Spinal cord (tissue), 9 donors: ENCODE measurements at regions not wholly inside any gene's neighbourhood (a gene's known extent, or its start where the extent isn't known, plus 50 kb on each side); places are given as distances from the start of the nearest gene placed in this dataset.

Source experiments
- DNase-seq, 6 donors: peaks; one replicate each; pipeline versions ENCODE4 v3.0.0 to v3.0.0-alpha.2; 2013 to 2015; ENCODE audit warnings: low spot score in 6 of 6, low read depth in 4 of 6
- H3K27ac ChIP-seq: one replicate; pipeline ENCODE4 v1.5.1; 2013; ENCODE audit warnings: low read depth, low read length, control low read depth
- H3K27me3 ChIP-seq: one replicate; pipeline ENCODE4 v1.6.1; 2013; ENCODE audit warnings: low read length; ENCODE audit not compliant: control insufficient read depth, insufficient read depth
- H3K36me3 ChIP-seq: one replicate; pipeline ENCODE4 v1.6.1; 2013; ENCODE audit warnings: low read length; ENCODE audit not compliant: control insufficient read depth, insufficient read depth
- H3K4me1 ChIP-seq: one replicate; pipeline ENCODE4 v1.6.1; 2013; ENCODE audit warnings: low read length; ENCODE audit not compliant: control insufficient read depth, insufficient read depth
- H3K4me3 ChIP-seq: one replicate; pipeline ENCODE4 v1.5.1; 2013; ENCODE audit warnings: low read depth, low read length, control low read depth
- H3K9me3 ChIP-seq: one replicate; pipeline ENCODE4 v1.6.1; 2013; ENCODE audit warnings: low read length; ENCODE audit not compliant: control insufficient read depth, insufficient read depth
- WGBS: methylation state at CpG from one replicate; pipeline ENCODE4 v1.1.5; 2013; ENCODE audit warnings: missing lambda C conversion rate; ENCODE audit not compliant: insufficient coverage; 5-methylcytosine and 5-hydroxymethylcytosine counted together
- donor health status: healthy.

DNA sequence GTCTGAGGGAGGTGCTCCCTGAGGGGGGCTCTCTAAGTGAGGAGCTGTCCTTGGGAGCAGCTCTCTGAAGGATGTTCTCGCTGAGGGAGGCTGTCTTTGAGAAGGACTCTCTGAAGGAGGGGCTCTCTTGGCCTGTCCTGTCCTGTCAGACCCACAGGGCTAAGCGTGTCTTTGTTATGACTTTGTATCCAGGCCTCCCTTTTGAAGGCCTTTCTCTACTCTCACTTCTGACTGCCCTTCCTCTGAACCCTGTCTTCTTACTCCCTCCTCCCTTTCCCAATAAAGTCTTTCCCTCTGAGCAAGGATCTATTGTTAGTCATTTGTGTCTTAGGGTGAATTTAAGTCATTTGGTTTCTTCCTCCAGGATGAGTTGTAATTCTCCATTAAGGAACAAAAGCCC lies 330.1 kb upstream of the PLET1 start:
- H3K36me3 ChIP-seq = no peaks in the 10 kb centered on the region
- no peaks in the 10 kb centered on the region for H3K9me3 ChIP-seq
- H3K4me1 ChIP-seq = peaks cover 12% of the 10 kb centered on the region
- no peak overlapping the region for H3K4me3 ChIP-seq
- DNase-seq = no peak
- WGBS = no CpG with 5 or more reads among the region's 2 CpGs
- no peaks in the 10 kb centered on the region for H3K27me3 ChIP-seq
- no peak overlapping the region for H3K27ac ChIP-seq

DNA sequence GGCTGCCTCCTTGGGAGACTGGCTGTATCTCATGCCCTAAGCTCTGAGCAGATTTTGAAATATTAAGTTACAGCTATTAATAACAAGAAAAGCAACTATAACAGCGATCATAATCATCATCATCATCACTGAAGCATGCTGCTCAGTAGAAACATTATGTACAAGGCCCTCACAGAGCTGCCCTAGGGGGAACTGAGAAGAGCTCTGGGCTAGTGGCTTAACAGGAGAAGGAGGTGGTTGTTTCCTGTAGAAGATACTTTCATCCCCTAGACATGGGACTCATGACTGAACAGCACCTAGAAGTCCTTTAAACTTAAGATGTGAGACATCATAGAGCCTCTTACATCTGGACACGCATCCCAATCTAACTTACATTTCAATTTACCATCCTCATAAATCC lies 332.8 kb upstream of the PLET1 start:
- Histone ChIP-seq H3K36me3 (no peaks in the 10 kb centered on the region), H3K4me1 (peaks cover 12% of the 10 kb centered on the region), H3K4me3 (no peak overlapping the region), H3K27ac (no peak overlapping the region), H3K27me3 (no peaks in the 10 kb centered on the region), H3K9me3 (no peaks in the 10 kb centered on the region)
- WGBS = no CpG with 5 or more reads among the region's 2 CpGs
- DNase-seq = no peak

DNA sequence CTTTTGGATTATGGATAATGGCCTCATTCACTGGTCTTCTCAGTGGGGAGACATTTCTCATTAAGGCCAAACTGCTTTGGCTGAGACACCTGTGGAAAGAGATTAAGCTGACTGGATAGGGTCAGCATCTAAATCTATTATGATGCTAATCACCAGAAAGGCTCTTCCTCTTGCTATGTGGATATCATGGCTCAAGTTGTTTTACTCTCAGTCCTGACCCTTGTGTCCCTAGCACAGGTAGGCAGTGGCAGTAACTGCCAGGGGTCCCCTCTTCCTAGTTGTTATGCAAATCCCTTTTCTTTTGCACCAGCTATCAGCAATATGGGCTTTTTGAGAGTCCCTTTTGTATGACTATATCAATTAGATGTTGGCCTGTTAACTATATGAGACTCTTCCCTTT lies 335.7 kb upstream of the PLET1 start:
- no peaks in the 10 kb centered on the region for H3K9me3 ChIP-seq
- no peaks in the 10 kb centered on the region for H3K4me1 ChIP-seq
- no peaks in the 10 kb centered on the region for H3K27me3 ChIP-seq
- no peak overlapping the region for H3K27ac ChIP-seq
- no peak for DNase-seq
- H3K36me3 ChIP-seq = no peaks in the 10 kb centered on the region
- no peak overlapping the region for H3K4me3 ChIP-seq

DNA sequence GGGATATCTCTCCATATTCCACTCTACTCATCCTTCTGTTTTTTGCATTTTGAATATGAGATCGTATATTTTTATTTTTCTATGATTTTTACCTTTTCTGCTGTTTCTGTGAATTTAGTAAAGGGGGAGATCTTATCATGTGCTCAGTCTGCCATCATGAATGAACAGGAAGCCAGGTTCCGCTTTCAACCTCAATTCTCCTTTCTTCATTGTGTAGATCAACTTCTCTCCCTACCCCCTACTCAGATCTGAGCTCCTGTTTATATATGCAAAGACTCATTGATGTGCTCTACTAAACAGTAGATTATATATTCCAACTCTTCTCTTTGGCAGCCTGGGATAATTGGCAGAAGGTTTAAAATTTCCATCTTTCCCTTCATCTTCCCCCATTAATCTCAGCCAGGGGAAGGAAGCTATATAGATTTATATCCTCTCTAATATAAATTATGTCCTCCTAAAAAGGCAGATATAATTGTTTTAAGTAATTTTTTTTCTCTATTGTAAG lies 336.7 kb upstream of the PLET1 start:
- WGBS = no CpG with 5 or more reads among the region's 2 CpGs

DNA sequence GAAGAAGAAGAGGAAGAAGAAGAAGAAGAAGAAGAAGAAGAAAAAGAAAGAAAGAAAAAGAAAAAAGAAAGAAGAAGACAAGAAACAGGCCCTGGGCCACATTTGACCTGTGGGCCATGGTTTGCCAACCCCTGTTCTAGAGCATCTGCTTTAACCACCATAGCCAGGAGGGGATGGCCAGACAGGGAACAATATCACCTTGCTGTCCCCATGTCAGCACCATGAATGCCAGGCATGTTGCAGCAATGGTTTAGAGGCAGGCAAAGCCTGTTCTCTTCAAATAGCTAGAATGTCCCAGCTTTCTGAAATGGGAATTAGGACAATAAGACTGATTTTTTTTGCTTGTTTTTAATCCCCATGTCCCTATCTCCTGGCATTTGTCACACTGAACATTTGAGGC lies 338.6 kb upstream of the PLET1 start:
- H3K27ac ChIP-seq = no peak overlapping the region
- no peaks in the 10 kb centered on the region for H3K27me3 ChIP-seq
- H3K4me1 ChIP-seq = no peaks in the 10 kb centered on the region
- H3K4me3 ChIP-seq = no peak overlapping the region
- DNase-seq = no peak
- H3K9me3 ChIP-seq = no peaks in the 10 kb centered on the region
- no peaks in the 10 kb centered on the region for H3K36me3 ChIP-seq

More for the DNA sequence above, 336.7 kb upstream of the PLET1 start:
- Histone ChIP-seq H3K36me3 (no peaks in the 10 kb centered on the region), H3K4me1 (no peaks in the 10 kb centered on the region), H3K4me3 (no peak overlapping the region), H3K9me3 (no peaks in the 10 kb centered on the region), H3K27me3 (no peaks in the 10 kb centered on the region), H3K27ac (no peak overlapping the region)
- DNase-seq = peak in 1 of 6 donors; percentile 47

DNA sequence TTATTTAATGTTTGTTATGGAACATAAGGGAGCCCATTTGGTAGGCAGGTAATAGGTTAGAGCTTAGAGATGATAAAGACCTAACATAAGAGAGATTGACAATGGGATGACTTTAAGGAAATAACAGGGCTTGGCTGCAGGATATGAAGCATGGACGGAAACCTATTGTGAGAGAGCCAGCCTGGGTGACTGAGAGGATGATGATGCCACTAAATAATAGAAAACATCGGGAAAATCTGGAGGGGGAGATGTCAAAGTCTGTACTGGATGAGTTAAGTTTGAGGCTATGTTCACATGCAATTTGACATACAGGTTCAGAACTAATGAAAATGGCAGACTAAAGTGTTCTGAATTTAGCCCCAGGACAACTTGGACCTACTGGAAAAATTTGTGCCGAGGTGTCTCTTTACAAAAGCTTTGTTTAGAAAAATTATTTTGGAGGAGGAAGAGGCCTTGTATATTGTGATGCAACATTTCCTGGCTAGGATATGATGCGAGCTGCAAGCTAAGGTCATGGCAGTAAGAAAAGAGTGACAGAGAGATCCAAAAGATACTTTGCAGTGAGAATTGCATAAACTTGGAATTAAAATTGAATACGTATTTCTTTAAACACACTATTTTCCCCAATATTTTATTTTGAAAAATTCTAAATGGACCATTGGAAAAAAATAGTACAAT lies 339.3 kb upstream of the PLET1 start:
- 86% methylated on average over 4 of the region's 5 CpGs for WGBS

DNA sequence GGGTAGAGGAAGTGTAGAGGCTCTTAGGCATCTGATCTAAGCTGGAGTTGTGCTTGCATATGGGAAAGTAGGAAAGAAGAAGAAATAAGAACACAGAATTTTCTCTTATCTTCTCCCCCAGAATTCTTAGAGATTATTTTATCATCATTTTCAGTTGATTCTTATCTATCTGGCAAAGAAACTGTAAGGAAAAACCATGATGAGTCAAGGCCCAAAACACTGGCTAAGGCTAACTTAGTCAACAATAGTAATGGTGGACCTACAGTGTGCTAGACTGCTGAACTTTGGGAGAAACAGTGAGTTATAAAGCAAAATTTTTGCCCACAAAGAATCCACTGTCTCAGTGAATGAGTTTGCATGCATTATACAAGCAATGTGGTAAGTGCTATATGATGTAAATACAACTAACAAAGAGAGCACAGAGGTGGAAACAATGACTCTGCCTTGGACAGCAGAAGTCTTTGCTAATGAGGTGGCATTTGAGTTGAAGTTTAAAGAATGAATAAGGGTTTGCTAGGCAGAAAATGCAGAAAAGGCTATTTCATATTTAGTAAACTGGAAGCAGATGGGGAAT lies 344.5 kb upstream of the PLET1 start:
- peak overlapping the region; percentile 17 for H3K27ac ChIP-seq
- no peaks in the 10 kb centered on the region for H3K4me1 ChIP-seq
- no peak overlapping the region for H3K4me3 ChIP-seq
- no peaks in the 10 kb centered on the region for H3K27me3 ChIP-seq
- peak in 1 of 6 donors; percentile 44 for DNase-seq
- no peaks in the 10 kb centered on the region for H3K9me3 ChIP-seq
- H3K36me3 ChIP-seq = no peaks in the 10 kb centered on the region

More for the DNA sequence above, 339.3 kb upstream of the PLET1 start:
- no peak overlapping the region for H3K4me3 ChIP-seq
- no peak overlapping the region for H3K27ac ChIP-seq
- no peak for DNase-seq
- no peaks in the 10 kb centered on the region for H3K9me3 ChIP-seq
- H3K27me3 ChIP-seq = no peaks in the 10 kb centered on the region
- H3K4me1 ChIP-seq = no peaks in the 10 kb centered on the region
- no peaks in the 10 kb centered on the region for H3K36me3 ChIP-seq

DNA sequence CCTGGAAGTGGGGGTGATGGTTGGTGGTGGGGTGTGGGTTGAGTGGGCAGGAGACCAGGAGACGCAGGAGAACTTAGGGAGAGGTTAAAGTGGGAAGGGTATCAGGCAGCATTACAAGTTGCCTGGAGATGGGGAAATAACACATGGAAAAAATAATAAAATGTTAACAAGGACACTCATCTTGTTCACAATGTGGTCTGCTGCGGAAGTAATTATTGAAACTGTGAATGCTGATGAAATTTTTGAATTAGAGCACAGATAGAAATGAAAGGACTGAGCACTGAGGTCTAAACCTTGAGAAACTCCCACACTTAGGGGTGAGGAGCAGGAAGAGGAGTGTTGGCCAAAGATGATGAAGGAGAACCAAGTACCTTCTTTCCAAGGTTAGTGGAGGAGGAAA lies 346.0 kb upstream of the PLET1 start:
- no peak for DNase-seq
- peaks cover 4% of the 10 kb centered on the region for H3K4me1 ChIP-seq
- WGBS = 85% methylated on average over 2 of the region's 2 CpGs
- no peaks in the 10 kb centered on the region for H3K27me3 ChIP-seq
- H3K9me3 ChIP-seq = no peaks in the 10 kb centered on the region
- no peak overlapping the region for H3K27ac ChIP-seq
- no peaks in the 10 kb centered on the region for H3K36me3 ChIP-seq
- no peak overlapping the region for H3K4me3 ChIP-seq

DNA sequence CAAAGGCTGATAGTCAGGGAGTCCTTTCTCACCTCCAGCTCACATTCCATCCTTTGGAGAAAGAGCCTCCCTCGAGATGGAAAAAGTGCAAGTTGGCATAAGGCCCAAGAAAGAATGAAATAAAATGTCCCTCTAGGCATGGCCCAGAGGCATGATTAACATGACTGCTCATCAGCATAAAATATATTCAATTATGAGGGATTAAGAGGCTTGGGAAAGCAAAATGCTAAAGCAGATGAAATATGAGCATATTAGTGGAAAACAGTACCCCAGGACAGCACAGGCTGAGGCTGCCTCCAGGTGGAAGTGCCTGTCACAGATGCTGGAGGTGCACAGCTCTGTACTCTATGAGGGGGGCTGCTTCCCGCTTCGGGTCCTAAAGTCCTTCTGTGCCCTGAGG lies 347.8 kb upstream of the PLET1 start:
- 73% methylated on average over 2 of the region's 3 CpGs for WGBS
- DNase-seq = peak in 1 of 6 donors; percentile 49

DNA sequence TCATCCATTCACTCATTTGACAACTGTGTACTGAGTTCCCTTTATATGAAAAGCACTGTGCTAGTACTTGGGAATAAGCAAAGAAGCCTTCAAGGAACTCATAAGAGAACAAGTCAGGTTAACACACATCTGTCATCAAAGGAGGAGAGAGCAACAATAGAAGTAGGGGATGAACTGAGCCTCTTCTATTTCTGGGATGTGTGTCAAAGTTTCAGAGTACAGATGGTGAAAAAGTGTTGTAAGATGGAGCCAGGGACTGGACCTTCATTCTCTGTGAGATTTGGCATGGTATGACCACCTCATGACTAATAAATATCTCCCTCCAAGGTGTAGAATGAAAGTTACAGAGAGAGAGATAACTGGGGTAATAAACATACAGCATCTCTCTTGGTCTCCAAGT lies 349.8 kb upstream of the PLET1 start:
- no peak for DNase-seq
- Histone ChIP-seq H3K36me3 (no peaks in the 10 kb centered on the region), H3K4me1 (peaks cover 17% of the 10 kb centered on the region), H3K4me3 (no peak overlapping the region), H3K27me3 (no peaks in the 10 kb centered on the region), H3K27ac (no peak overlapping the region), H3K9me3 (no peaks in the 10 kb centered on the region)

More for the DNA sequence above, 347.8 kb upstream of the PLET1 start:
- H3K36me3 ChIP-seq = no peaks in the 10 kb centered on the region
- no peaks in the 10 kb centered on the region for H3K9me3 ChIP-seq
- H3K4me3 ChIP-seq = no peak overlapping the region
- peaks cover 16% of the 10 kb centered on the region for H3K4me1 ChIP-seq
- no peaks in the 10 kb centered on the region for H3K27me3 ChIP-seq
- no peak overlapping the region for H3K27ac ChIP-seq
